Fibroblast of the aortic adventitia (primary cell): ENCODE measurements at regions not wholly inside any gene's neighbourhood (a gene's known extent, or its start where the extent isn't known, plus 50 kb on each side); places are given as distances from the start of the nearest gene placed in this dataset.

Experiments used
- DNase-seq: peaks from one replicate; pipeline ENCODE4 v3.0.0-alpha.2; 2010; ENCODE audit warnings: low read depth
- H3K4me3 ChIP-seq: 2 replicates; pipeline ENCODE4 v1.5.1; 2011; ENCODE audit warnings: low read depth, mild to moderate bottlenecking, control low read depth, low read length, moderate library complexity
- CTCF ChIP-seq: IDR thresholded peaks from 2 replicates; pipeline ENCODE4 v1.5.1; 2011; ENCODE audit warnings: mild to moderate bottlenecking, low read length, control low read depth, inconsistent platforms; ENCODE audit not compliant: insufficient read depth

- no peak for DNase-seq
- H3K4me3 ChIP-seq = no peak overlapping the region
- no peak for TF ChIP-seq CTCF
These were observed 541.7 kb upstream of the ANKRD30A start for GRCh38 chr10:36583690-36584089.

- no peak overlapping the region for H3K4me3 ChIP-seq
- DNase-seq = no peak
- TF ChIP-seq CTCF = no peak
These were observed 544.2 kb upstream of the ANKRD30A start for GRCh38 chr10:36581237-36581636.

- H3K4me3 ChIP-seq = no peak overlapping the region
- DNase-seq = peak; percentile 37
- no peak for TF ChIP-seq CTCF
These were observed 547.1 kb upstream of the ANKRD30A start for GRCh38 chr10:36578306-36578705.

- no peak for TF ChIP-seq CTCF
- no peak overlapping the region for H3K4me3 ChIP-seq
- DNase-seq = no peak
These were observed 548.3 kb upstream of the ANKRD30A start for GRCh38 chr10:36577126-36577525.

- no peak for TF ChIP-seq CTCF
- peak; percentile 38 for DNase-seq
- H3K4me3 ChIP-seq = no peak overlapping the region
These were observed 551.2 kb upstream of the ANKRD30A start for GRCh38 chr10:36574207-36574606.

- TF ChIP-seq CTCF = no peak
- no peak overlapping the region for H3K4me3 ChIP-seq
- DNase-seq = no peak
These were observed 552.2 kb upstream of the ANKRD30A start for GRCh38 chr10:36573246-36573645.

- no peak for TF ChIP-seq CTCF
- no peak overlapping the region for H3K4me3 ChIP-seq
These were observed 561.0 kb upstream of the ANKRD30A start for GRCh38 chr10:36564433-36564832.

More at GRCh38 chr10:36564433-36564832, 561.0 kb upstream of the ANKRD30A start:
- DNase-seq = no peak
